Activated naive CD8-positive, alpha-beta T cell (primary cell): ENCODE measurements at regions not wholly inside any gene's neighbourhood (a gene's known extent, or its start where the extent isn't known, plus 50 kb on each side); places are given as distances from the start of the nearest gene placed in this dataset.
"Not testable (repeated sequence)": the region's sequence is repeated elsewhere in the genome, so short reads cannot be mapped to it uniquely, and the experiment has no call there.

Experiments
- H3K27ac Mint-ChIP-seq: one replicate; pipeline ENCODE4 v1.8.0; 2021; ENCODE audit warnings: mixed read lengths
- H3K27me3 Mint-ChIP-seq: one replicate; pipeline ENCODE4 v1.8.0; 2021; ENCODE audit warnings: mixed read lengths
- H3K36me3 Mint-ChIP-seq: one replicate; pipeline ENCODE4 v1.8.0; 2021; ENCODE audit warnings: mixed read lengths
- H3K4me1 Mint-ChIP-seq: one replicate; pipeline ENCODE4 v1.8.0; 2021; ENCODE audit warnings: low read depth, mixed read lengths
- H3K4me3 Mint-ChIP-seq: one replicate; pipeline ENCODE4 v1.8.0; 2021; ENCODE audit warnings: mild to moderate bottlenecking, mixed read lengths
- H3K9me3 Mint-ChIP-seq: one replicate; pipeline ENCODE4 v1.8.0; 2021; ENCODE audit warnings: low read depth, mixed read lengths

GRCh38 chr7:130831817-130832481 is 97.9 kb upstream of the KLF14 start:
- Mint-ChIP-seq H3K4me3 (no peak overlapping the region), H3K4me1 (no peaks in the 10 kb centered on the region), H3K36me3 (peaks cover 4% of the 10 kb centered on the region)

GRCh38 chr7:130838738-130839137 is 104.7 kb upstream of the KLF14 start:
- no peaks in the 10 kb centered on the region for H3K9me3 Mint-ChIP-seq
- peak overlapping the region; percentile 17 for H3K4me3 Mint-ChIP-seq
- H3K4me1 Mint-ChIP-seq: peaks cover 32% of the 10 kb centered on the region
- no peaks in the 10 kb centered on the region for H3K36me3 Mint-ChIP-seq
- peak overlapping the region; percentile 77 for H3K27ac Mint-ChIP-seq
- no peaks in the 10 kb centered on the region for H3K27me3 Mint-ChIP-seq

More at GRCh38 chr7:130831817-130832481, 97.9 kb upstream of the KLF14 start:
- H3K9me3 Mint-ChIP-seq: peaks cover 5% of the 10 kb centered on the region
- peaks cover 1% of the 10 kb centered on the region for H3K27me3 Mint-ChIP-seq
- no peak overlapping the region for H3K27ac Mint-ChIP-seq

GRCh38 chr7:130840599-130840998 is 106.6 kb upstream of the KLF14 start:
- no peaks in the 10 kb centered on the region for H3K9me3 Mint-ChIP-seq
- no peaks in the 10 kb centered on the region for H3K27me3 Mint-ChIP-seq
- H3K27ac Mint-ChIP-seq: no peak overlapping the region
- no peak overlapping the region for H3K4me3 Mint-ChIP-seq
- H3K36me3 Mint-ChIP-seq: no peaks in the 10 kb centered on the region
- peaks cover 32% of the 10 kb centered on the region for H3K4me1 Mint-ChIP-seq

GRCh38 chr7:130841416-130841815 is 107.4 kb upstream of the KLF14 start:
- no peaks in the 10 kb centered on the region for H3K9me3 Mint-ChIP-seq
- peaks cover 32% of the 10 kb centered on the region for H3K4me1 Mint-ChIP-seq
- H3K27ac Mint-ChIP-seq: peak overlapping the region; percentile 81
- H3K27me3 Mint-ChIP-seq: no peaks in the 10 kb centered on the region
- no peaks in the 10 kb centered on the region for H3K36me3 Mint-ChIP-seq
- peak overlapping the region; percentile 75 for H3K4me3 Mint-ChIP-seq

GRCh38 chr7:130843703-130844102 is 109.7 kb upstream of the KLF14 start:
- Mint-ChIP-seq H3K27ac (peak overlapping the region; percentile 34), H3K9me3 (no peaks in the 10 kb centered on the region), H3K4me3 (no peak overlapping the region), H3K4me1 (peaks cover 28% of the 10 kb centered on the region), H3K27me3 (no peaks in the 10 kb centered on the region), H3K36me3 (no peaks in the 10 kb centered on the region)

- no peak overlapping the region for H3K4me3 Mint-ChIP-seq
- no peaks in the 10 kb centered on the region for H3K27me3 Mint-ChIP-seq
These were observed 111.0 kb upstream of the KLF14 start for GRCh38 chr7:130844811-130845580.

GRCh38 chr7:130845581-130846085 is 111.6 kb upstream of the KLF14 start:
- H3K9me3 Mint-ChIP-seq: no peaks in the 10 kb centered on the region
- no peaks in the 10 kb centered on the region for H3K36me3 Mint-ChIP-seq
- no peak overlapping the region for H3K4me3 Mint-ChIP-seq
- peaks cover 21% of the 10 kb centered on the region for H3K4me1 Mint-ChIP-seq
- H3K27me3 Mint-ChIP-seq: no peaks in the 10 kb centered on the region
- H3K27ac Mint-ChIP-seq: no peak overlapping the region

More at GRCh38 chr7:130844811-130845580, 111.0 kb upstream of the KLF14 start:
- H3K36me3 Mint-ChIP-seq: no peaks in the 10 kb centered on the region
- no peak overlapping the region for H3K27ac Mint-ChIP-seq
- no peaks in the 10 kb centered on the region for H3K9me3 Mint-ChIP-seq
- peaks cover 27% of the 10 kb centered on the region for H3K4me1 Mint-ChIP-seq

- Mint-ChIP-seq H3K27me3 (no peaks in the 10 kb centered on the region), H3K4me3 (no peak overlapping the region), H3K4me1 (no peaks in the 10 kb centered on the region), H3K9me3 (no peaks in the 10 kb centered on the region), H3K27ac (no peak overlapping the region), H3K36me3 (peaks cover 13% of the 10 kb centered on the region)
These were observed 115.6 kb upstream of the KLF14 start for GRCh38 chr7:130849604-130850003.

- Mint-ChIP-seq H3K9me3 (no peaks in the 10 kb centered on the region), H3K4me3 (no peak overlapping the region), H3K27me3 (no peaks in the 10 kb centered on the region), H3K27ac (no peak overlapping the region), H3K4me1 (no peaks in the 10 kb centered on the region), H3K36me3 (peaks cover 25% of the 10 kb centered on the region)
These were observed 116.9 kb upstream of the KLF14 start for GRCh38 chr7:130850956-130851355.

GRCh38 chr7:130852867-130853266 is 118.9 kb upstream of the KLF14 start:
- H3K36me3 Mint-ChIP-seq: peaks cover 42% of the 10 kb centered on the region
- H3K27ac Mint-ChIP-seq: no peak overlapping the region
- H3K27me3 Mint-ChIP-seq: no peaks in the 10 kb centered on the region
- H3K4me3 Mint-ChIP-seq: no peak overlapping the region
- no peaks in the 10 kb centered on the region for H3K4me1 Mint-ChIP-seq
- H3K9me3 Mint-ChIP-seq: peaks cover 10% of the 10 kb centered on the region

GRCh38 chr7:130853503-130854279 is 119.7 kb upstream of the KLF14 start:
- Mint-ChIP-seq H3K4me3 (no peak overlapping the region), H3K36me3 (peaks cover 51% of the 10 kb centered on the region), H3K4me1 (no peaks in the 10 kb centered on the region), H3K9me3 (peaks cover 19% of the 10 kb centered on the region), H3K27me3 (no peaks in the 10 kb centered on the region), H3K27ac (peak overlapping the region; percentile 4)

- no peak overlapping the region for H3K27ac Mint-ChIP-seq
- H3K27me3 Mint-ChIP-seq: no peaks in the 10 kb centered on the region
- H3K36me3 Mint-ChIP-seq: peaks cover 59% of the 10 kb centered on the region
- H3K4me1 Mint-ChIP-seq: no peaks in the 10 kb centered on the region
- H3K4me3 Mint-ChIP-seq: no peak overlapping the region
- H3K9me3 Mint-ChIP-seq: peaks cover 27% of the 10 kb centered on the region
These were observed 120.5 kb upstream of the KLF14 start for GRCh38 chr7:130854481-130854880.

GRCh38 chr7:130856866-130857265 is 122.9 kb upstream of the KLF14 start:
- Mint-ChIP-seq H3K27ac (no peak overlapping the region), H3K36me3 (peaks cover 77% of the 10 kb centered on the region), H3K27me3 (no peaks in the 10 kb centered on the region), H3K4me1 (no peaks in the 10 kb centered on the region), H3K9me3 (peaks cover 34% of the 10 kb centered on the region), H3K4me3 (no peak overlapping the region)

- H3K4me3 Mint-ChIP-seq, H3K27me3 Mint-ChIP-seq, H3K4me1 Mint-ChIP-seq, H3K27ac Mint-ChIP-seq: not testable (repeated sequence)
- H3K9me3 Mint-ChIP-seq: peaks cover 42% of the 10 kb centered on the region
- peaks cover 81% of the 10 kb centered on the region for H3K36me3 Mint-ChIP-seq
These were observed 126.8 kb upstream of the KLF14 start for GRCh38 chr7:130860832-130861231.
